ENCODE measurements at regions not wholly inside any gene's neighbourhood (a gene's known extent, or its start where the extent isn't known, plus 50 kb on each side); places are given as distances from the start of the nearest gene placed in this dataset.
"Not testable (repeated sequence)": the region's sequence is repeated elsewhere in the genome, so short reads cannot be mapped to it uniquely, and the experiment has no call there.

DNA sequence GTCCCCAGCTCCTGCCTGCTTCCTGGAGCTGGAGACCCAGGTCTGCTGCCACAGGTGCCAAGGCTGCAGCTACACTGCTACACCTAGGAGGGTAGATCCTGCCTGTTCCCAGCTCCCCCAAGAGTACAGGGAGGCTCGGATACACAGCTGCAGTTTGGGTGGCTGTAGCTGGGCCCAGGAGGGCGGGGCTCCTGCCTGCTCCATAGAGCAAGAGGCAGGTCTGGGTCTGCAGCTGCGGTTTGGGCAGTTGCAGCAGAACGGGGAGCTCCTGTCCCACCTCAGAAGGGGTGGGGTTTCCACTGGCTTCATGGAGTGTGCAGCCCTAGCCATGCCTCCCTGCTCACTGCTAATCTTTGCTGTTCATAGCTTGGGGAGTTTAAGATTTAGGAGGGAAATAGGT, 199.0 kb downstream of the NUFIP1 start:
- peak; percentile 51 for DNase-seq
- H3K36me3 ChIP-seq (replicated peaks; ENCODE audit: control insufficient read depth, insufficient read depth, low read length), result no peaks in the 10 kb centered on the region
- H3K4me3 ChIP-seq (ENCODE audit: insufficient read depth, low read depth, low read length), result no peak overlapping the region
- no peaks in the 10 kb centered on the region for H3K27me3 ChIP-seq (ENCODE audit: control insufficient read depth, insufficient read depth, low read length)

DNA sequence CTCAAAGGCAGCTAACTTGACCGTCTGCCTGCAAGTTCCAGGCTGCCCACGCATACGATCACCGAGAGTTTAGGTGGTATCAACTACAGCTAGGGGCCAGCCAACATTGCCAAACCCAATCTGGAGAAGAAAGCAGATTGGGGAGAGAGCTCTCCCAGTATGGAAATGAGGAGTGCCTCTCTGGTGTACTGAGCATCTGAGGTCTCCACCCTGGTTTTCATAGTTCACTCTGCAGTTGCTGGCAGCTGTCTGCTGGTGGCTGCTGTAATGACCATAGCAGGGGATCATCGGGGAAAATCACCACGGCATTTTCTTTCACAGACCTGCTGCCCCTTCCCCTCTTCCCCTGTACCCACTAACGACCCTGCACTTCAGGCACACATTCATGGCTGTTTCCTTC, 201.7 kb downstream of the NUFIP1 start:
- Histone ChIP-seq H3K4me3 (ENCODE audit: insufficient read depth, low read depth, low read length) (no peak overlapping the region), H3K36me3 (replicated peaks; ENCODE audit: control insufficient read depth, insufficient read depth, low read length) (no peaks in the 10 kb centered on the region), H3K27me3 (ENCODE audit: control insufficient read depth, insufficient read depth, low read length) (no peaks in the 10 kb centered on the region)
- DNase-seq, result no peak

GRCh38 chr13:44786756-44787155, 202.5 kb downstream of the NUFIP1 start:
- Histone ChIP-seq H3K4me3 (ENCODE audit: insufficient read depth, low read depth, low read length) (no peak overlapping the region), H3K36me3 (replicated peaks; ENCODE audit: control insufficient read depth, insufficient read depth, low read length) (no peaks in the 10 kb centered on the region), H3K27me3 (ENCODE audit: control insufficient read depth, insufficient read depth, low read length) (no peaks in the 10 kb centered on the region)
- no peak for DNase-seq

- Histone ChIP-seq H3K27me3 (ENCODE audit: control insufficient read depth, insufficient read depth, low read length) (no peaks in the 10 kb centered on the region), H3K36me3 (replicated peaks; ENCODE audit: control insufficient read depth, insufficient read depth, low read length) (no peaks in the 10 kb centered on the region), H3K4me3 (ENCODE audit: insufficient read depth, low read depth, low read length) (no peak overlapping the region)
- no peak for DNase-seq
Observed at GRCh38 chr13:44785401-44785800, 203.9 kb downstream of the NUFIP1 start.

- no peak for DNase-seq
- no peak overlapping the region for H3K4me3 ChIP-seq (ENCODE audit: insufficient read depth, low read depth, low read length)
- H3K36me3 ChIP-seq (replicated peaks; ENCODE audit: control insufficient read depth, insufficient read depth, low read length), result no peaks in the 10 kb centered on the region
- no peaks in the 10 kb centered on the region for H3K27me3 ChIP-seq (ENCODE audit: control insufficient read depth, insufficient read depth, low read length)
Observed at GRCh38 chr13:44784708-44785080, 204.6 kb downstream of the NUFIP1 start.

DNA sequence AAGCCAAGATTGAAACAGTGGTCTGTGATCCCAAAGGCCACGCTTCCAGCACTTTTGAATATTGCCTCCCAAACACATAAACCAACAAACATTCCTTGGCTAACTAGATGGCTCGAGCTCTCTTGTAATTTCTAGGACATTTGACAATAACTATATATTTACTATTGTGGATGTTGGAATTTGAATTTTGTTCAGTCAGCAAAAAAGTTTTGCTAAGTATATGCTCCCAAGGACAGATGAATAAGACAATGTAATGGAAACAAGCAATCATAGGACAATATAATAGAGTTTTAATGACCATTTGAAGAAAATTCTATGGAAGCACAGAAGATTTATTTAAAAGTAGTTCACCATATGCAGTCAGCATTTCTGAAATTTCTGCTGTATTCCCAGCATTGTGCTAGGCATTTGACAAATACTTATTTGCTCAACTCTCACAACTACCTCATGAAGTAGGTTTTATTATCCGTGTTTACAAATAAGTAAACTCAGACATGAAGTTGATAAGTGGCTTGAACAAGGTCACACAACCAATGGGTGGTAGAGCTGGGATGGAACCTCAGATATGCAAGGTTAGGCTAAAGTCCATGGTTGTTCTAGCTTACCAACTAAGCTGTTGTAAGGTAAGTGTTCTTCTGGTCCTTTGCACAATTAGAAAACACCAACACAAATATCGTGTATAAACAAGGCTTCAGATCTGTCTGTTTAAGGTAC, 205.1 kb downstream of the NUFIP1 start:
- no peak for DNase-seq
- no peaks in the 10 kb centered on the region for H3K36me3 ChIP-seq (replicated peaks; ENCODE audit: control insufficient read depth, insufficient read depth, low read length)

GRCh38 chr13:44780591-44781280, 204.6 kb upstream of the TSC22D1 start:
- Histone ChIP-seq H3K36me3 (replicated peaks; ENCODE audit: control insufficient read depth, insufficient read depth, low read length) (no peaks in the 10 kb centered on the region), H3K4me3 (ENCODE audit: insufficient read depth, low read depth, low read length) (no peak overlapping the region), H3K27me3 (ENCODE audit: control insufficient read depth, insufficient read depth, low read length) (no peaks in the 10 kb centered on the region)
- no peak for DNase-seq

More for the DNA sequence above, 205.1 kb downstream of the NUFIP1 start:
- Histone ChIP-seq H3K4me3 (ENCODE audit: insufficient read depth, low read depth, low read length) (no peak overlapping the region), H3K27me3 (ENCODE audit: control insufficient read depth, insufficient read depth, low read length) (no peaks in the 10 kb centered on the region)

DNA sequence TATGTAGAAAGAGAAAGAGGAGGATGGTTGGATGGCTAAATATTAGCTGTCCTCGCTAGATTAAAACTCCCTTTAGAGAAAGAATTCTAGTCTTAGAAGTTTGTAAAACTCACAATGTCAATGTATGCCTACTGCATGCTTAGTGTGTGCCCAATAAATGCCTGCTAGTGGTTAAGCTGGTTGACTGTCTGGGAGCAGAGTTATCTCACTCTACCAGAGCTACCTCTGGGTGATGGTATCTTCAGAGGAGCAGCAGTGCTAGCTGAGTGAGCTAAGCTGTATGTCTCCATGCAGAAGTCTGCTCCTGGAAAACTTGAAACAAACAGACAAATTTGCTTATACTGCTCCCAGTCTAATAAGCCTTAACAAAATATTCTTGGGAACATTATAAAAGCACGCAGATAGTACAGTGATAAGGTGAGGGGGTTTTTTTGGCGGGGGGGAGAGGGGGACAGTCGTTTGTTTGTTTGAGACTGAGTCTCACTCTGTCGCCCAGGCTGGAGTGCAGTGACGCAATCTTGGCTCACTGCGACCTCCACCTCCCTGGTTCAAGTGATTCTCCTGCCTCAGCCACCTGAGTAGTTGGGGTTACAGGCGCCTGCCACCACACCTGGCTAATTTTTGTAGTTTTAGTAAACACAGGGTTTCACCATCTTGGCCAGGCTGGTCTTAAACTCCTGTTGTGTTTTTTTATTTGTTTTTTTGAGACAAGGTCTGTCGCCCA, 202.8 kb upstream of the TSC22D1 start:
- Histone ChIP-seq H3K4me3 (ENCODE audit: insufficient read depth, low read depth, low read length) (no peak overlapping the region), H3K36me3 (replicated peaks; ENCODE audit: control insufficient read depth, insufficient read depth, low read length) (no peaks in the 10 kb centered on the region), H3K27me3 (ENCODE audit: control insufficient read depth, insufficient read depth, low read length) (no peaks in the 10 kb centered on the region)
- no peak for DNase-seq

DNA sequence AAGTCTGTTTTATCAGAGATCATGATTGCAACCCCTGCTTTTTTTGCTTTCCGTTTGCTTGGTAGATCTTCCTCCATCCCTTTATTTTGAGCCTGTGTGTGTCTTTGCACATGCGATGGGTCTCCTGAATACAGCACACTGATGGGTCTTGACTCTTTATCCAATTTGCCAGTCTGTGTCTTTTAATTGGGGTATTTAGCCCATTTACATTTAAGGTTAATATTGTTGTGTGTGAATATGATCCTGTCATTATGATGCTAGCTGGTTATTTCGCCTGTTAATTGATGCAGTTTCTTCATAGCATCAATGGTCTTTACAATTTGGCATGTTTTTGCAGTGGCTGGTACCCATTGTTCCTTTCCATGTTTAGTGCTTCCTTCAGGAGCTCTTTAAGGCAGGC, 199.2 kb upstream of the TSC22D1 start:
- not testable (repeated sequence) for H3K4me3 ChIP-seq (ENCODE audit: insufficient read depth, low read depth, low read length); H3K36me3 ChIP-seq (replicated peaks; ENCODE audit: control insufficient read depth, insufficient read depth, low read length); DNase-seq

GRCh38 chr13:44770951-44771350, 194.8 kb upstream of the TSC22D1 start:
- H3K4me3 ChIP-seq (ENCODE audit: insufficient read depth, low read depth, low read length), result no peak overlapping the region
- DNase-seq, result no peak
- H3K36me3 ChIP-seq (replicated peaks; ENCODE audit: control insufficient read depth, insufficient read depth, low read length), result no peaks in the 10 kb centered on the region
- H3K27me3 ChIP-seq (ENCODE audit: control insufficient read depth, insufficient read depth, low read length), result no peaks in the 10 kb centered on the region

More for the DNA sequence above, 199.2 kb upstream of the TSC22D1 start:
- H3K27me3 ChIP-seq (ENCODE audit: control insufficient read depth, insufficient read depth, low read length), result not testable (repeated sequence)

DNA sequence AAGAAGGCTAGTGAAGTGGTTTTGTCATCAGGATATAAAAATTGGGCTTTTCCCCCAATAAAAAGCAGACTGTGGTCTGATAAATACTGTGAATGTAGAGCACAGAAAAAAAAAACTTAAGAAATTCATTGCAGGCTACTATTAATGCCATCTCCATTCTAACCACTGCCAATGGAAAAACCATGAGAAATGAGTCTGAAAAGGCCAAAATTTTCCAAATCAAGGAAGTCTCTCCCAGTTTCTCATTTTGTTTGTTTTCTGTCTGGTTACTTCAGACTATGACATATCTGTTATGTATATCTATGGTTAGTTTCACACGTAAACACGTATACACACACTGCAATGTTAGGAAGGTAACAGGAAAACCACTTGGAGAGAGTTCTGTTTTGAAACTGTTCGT, 193.6 kb upstream of the TSC22D1 start:
- no peaks in the 10 kb centered on the region for H3K27me3 ChIP-seq (ENCODE audit: control insufficient read depth, insufficient read depth, low read length)

GRCh38 chr13:44768775-44769581, 192.8 kb upstream of the TSC22D1 start:
- Histone ChIP-seq H3K36me3 (replicated peaks; ENCODE audit: control insufficient read depth, insufficient read depth, low read length) (no peaks in the 10 kb centered on the region), H3K27me3 (ENCODE audit: control insufficient read depth, insufficient read depth, low read length) (no peaks in the 10 kb centered on the region), H3K4me3 (ENCODE audit: insufficient read depth, low read depth, low read length) (no peak overlapping the region)
- no peak for DNase-seq

More for the DNA sequence above, 193.6 kb upstream of the TSC22D1 start:
- no peak for DNase-seq
- Histone ChIP-seq H3K4me3 (ENCODE audit: insufficient read depth, low read depth, low read length) (no peak overlapping the region), H3K36me3 (replicated peaks; ENCODE audit: control insufficient read depth, insufficient read depth, low read length) (no peaks in the 10 kb centered on the region)

GRCh38 chr13:44768239-44768638, 192.1 kb upstream of the TSC22D1 start:
- Histone ChIP-seq H3K36me3 (replicated peaks; ENCODE audit: control insufficient read depth, insufficient read depth, low read length) (no peaks in the 10 kb centered on the region), H3K27me3 (ENCODE audit: control insufficient read depth, insufficient read depth, low read length) (no peaks in the 10 kb centered on the region), H3K4me3 (ENCODE audit: insufficient read depth, low read depth, low read length) (no peak overlapping the region)
- DNase-seq, result no peak

- no peaks in the 10 kb centered on the region for H3K27me3 ChIP-seq (ENCODE audit: control insufficient read depth, insufficient read depth, low read length)
- H3K4me3 ChIP-seq (ENCODE audit: insufficient read depth, low read depth, low read length), result no peak overlapping the region
- DNase-seq, result no peak
- no peaks in the 10 kb centered on the region for H3K36me3 ChIP-seq (replicated peaks; ENCODE audit: control insufficient read depth, insufficient read depth, low read length)
Observed at GRCh38 chr13:44765001-44765471, 188.9 kb upstream of the TSC22D1 start.
